BLaER1 (cell line): ENCODE measurements at regions not wholly inside any gene's neighbourhood (a gene's known extent, or its start where the extent isn't known, plus 50 kb on each side); places are given as distances from the start of the nearest gene placed in this dataset.
A peak's percentile ranks its signal among the peaks of the same experiment; 100 is the strongest.

Source experiments
- H3K27ac ChIP-seq: shearing (Covaris generic); formaldehyde crosslinking; 2 replicates; pipeline ENCODE4 v1.8.1; 2022
- H3K27me3 ChIP-seq: shearing (Covaris generic); formaldehyde crosslinking; 2 replicates; pipeline ENCODE4 v1.8.1; 2022
- H3K36me3 ChIP-seq: shearing (Covaris generic); formaldehyde crosslinking; 2 replicates; pipeline ENCODE4 v1.8.1; 2022
- H3K4me1 ChIP-seq: shearing (Covaris generic); formaldehyde crosslinking; 2 replicates; pipeline ENCODE4 v1.8.1; 2022
- H3K4me2 ChIP-seq: shearing (Covaris generic); formaldehyde crosslinking; 2 replicates; pipeline ENCODE4 v1.8.1; 2022
- H3K4me3 ChIP-seq: shearing (Covaris generic); formaldehyde crosslinking; 2 replicates; pipeline ENCODE4 v1.8.1; 2022
- H3K9ac ChIP-seq: shearing (Covaris generic); formaldehyde crosslinking; 2 replicates; pipeline ENCODE4 v1.8.1; 2022
- H3K9me3 ChIP-seq: shearing (Covaris generic); formaldehyde crosslinking; 2 replicates; pipeline ENCODE4 v1.8.1; 2022
- H4K20me1 ChIP-seq: shearing (Covaris generic); formaldehyde crosslinking; 2 replicates; pipeline ENCODE4 v1.8.1; 2022
- Cebpa-rat ChIP-seq: shearing (Covaris generic); IDR thresholded peaks from 2 replicates; pipeline ENCODE4 v1.8.1; 2022

DNA sequence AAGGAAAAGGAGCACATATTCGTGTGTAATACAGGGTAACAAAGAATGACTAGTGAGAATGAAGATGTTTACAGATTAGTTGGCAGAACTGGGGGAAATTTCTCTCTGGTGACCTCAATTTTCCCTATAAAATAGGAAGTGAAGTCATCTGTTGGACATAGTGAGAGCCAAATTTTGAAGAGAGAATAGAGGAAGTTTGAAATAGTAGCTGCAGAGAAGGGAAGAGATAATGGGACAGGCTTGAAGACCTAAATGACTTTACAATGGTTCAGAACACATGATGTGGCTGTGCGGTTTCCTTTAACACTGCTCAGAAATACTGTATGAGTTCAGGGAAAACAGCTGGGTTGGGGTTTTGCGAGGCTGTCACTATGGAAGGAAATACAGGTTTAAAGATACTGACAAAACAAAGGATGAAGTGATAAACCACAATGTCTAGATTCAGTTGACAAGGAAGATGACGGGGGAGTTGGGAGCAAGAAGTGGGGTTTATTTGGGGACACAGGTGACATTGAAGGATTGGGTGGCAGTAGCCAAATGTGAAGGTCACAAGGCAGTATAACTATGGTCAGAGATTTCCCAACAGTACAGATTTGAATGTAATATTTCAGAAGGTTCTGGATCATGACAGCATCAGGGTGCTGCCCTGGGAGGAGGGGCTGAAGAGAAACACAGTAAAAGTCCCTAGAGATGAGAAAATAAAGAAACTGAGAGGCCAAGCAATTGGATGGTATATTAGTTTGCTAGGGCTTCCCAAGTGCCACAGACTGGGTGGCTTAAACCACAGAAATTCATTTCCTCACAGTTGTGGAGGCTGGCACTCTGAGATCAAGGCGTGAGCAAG lies 82.6 kb upstream of the TANK start:
- Histone ChIP-seq H3K4me1 (peaks cover 17% of the 10 kb centered on the region), H3K9ac (no peak overlapping the region), H3K9me3 (no peaks in the 10 kb centered on the region), H4K20me1 (no peaks in the 10 kb centered on the region), H3K4me3 (no peak overlapping the region), H3K36me3 (no peaks in the 10 kb centered on the region), H3K27ac (no peak overlapping the region), H3K4me2 (peak overlapping the region; percentile 57), H3K27me3 (no peaks in the 10 kb centered on the region)
- no peak for TF ChIP-seq Cebpa-rat

DNA sequence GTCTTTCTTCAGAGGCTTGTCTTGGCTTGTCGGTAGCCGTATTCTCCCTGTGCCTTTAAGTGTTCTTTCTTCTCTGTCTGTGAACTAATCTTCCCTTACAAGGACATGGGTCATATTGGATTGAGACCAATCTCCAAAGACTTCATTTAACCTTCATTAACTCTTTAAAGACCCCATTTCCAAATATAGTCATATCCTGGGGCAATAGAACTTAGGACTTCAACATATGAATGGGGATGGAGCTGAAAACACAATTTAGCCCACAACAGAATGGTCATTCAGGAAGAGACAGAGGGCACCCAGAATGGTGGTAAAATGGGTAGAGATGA lies 82.1 kb upstream of the TANK start:
- H3K9me3 ChIP-seq, result no peaks in the 10 kb centered on the region
- peaks cover 17% of the 10 kb centered on the region for H3K4me1 ChIP-seq
- peak overlapping the region; percentile 57 for H3K4me2 ChIP-seq
- no peak overlapping the region for H3K27ac ChIP-seq
- no peak for TF ChIP-seq Cebpa-rat
- H4K20me1 ChIP-seq, result no peaks in the 10 kb centered on the region
- H3K4me3 ChIP-seq, result no peak overlapping the region
- no peaks in the 10 kb centered on the region for H3K27me3 ChIP-seq
- no peak overlapping the region for H3K9ac ChIP-seq
- no peaks in the 10 kb centered on the region for H3K36me3 ChIP-seq

DNA sequence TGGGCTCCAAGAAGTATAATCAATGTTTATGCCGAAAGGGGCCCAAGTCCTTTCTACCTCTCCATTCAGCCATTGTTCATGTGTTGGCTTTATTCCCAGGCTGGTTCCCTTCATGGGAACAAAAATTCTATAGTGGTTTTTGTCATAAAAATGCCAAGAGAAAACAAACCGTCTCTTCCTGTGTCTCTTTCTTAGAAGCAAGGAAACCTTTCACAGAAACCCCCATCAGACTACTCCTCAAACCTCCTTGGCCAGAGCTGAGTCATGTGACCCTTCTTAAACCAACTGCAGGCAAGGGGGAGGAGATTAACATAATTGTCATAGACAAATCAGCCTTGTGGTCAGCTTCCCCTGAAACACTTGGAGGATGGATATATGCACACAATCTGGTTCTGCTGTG lies 75.1 kb upstream of the TANK start:
- Histone ChIP-seq H3K27ac (no peak overlapping the region), H3K27me3 (no peaks in the 10 kb centered on the region), H3K9me3 (no peaks in the 10 kb centered on the region), H3K36me3 (no peaks in the 10 kb centered on the region), H3K4me1 (peaks cover 13% of the 10 kb centered on the region), H4K20me1 (no peaks in the 10 kb centered on the region), H3K4me2 (no peak overlapping the region), H3K9ac (no peak overlapping the region), H3K4me3 (no peak overlapping the region)
- no peak for TF ChIP-seq Cebpa-rat

DNA sequence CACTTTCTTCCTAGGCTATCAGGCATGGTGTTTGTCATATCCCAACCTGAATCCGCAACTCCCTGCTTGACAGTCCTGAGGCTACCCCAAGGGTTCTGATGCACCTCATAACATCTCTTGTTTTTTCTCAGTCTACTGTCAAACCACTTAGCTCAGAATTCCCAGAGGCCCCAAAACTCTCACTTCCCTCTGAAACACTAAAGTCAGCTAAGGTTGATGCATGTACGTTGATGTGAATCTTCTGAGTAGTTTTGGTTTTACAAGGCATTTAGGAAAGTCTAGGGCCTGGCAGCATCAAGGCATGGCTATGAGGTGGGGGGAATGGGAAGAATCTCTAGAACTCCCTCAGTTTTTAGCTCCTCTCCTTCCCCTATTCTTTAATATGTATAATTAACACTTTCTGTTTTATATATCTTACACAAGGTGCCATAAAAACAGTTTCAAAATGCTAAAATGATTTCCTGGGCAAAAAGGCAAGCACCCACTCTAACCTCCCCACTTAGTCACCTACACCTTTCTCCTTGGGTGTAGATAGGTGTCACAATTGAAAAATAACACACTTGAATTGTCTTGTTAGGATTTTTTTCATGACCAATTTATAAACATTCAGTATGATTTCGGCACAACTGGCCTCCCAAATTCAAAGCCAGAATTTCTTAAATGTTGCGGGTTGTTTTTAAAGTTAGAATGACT lies 71.4 kb upstream of the TANK start:
- Histone ChIP-seq H3K27me3 (no peaks in the 10 kb centered on the region), H3K9me3 (no peaks in the 10 kb centered on the region), H3K4me1 (peaks cover 22% of the 10 kb centered on the region), H3K4me2 (no peak overlapping the region), H3K4me3 (no peak overlapping the region), H3K9ac (no peak overlapping the region), H4K20me1 (no peaks in the 10 kb centered on the region), H3K27ac (no peak overlapping the region), H3K36me3 (no peaks in the 10 kb centered on the region)
- no peak for TF ChIP-seq Cebpa-rat

DNA sequence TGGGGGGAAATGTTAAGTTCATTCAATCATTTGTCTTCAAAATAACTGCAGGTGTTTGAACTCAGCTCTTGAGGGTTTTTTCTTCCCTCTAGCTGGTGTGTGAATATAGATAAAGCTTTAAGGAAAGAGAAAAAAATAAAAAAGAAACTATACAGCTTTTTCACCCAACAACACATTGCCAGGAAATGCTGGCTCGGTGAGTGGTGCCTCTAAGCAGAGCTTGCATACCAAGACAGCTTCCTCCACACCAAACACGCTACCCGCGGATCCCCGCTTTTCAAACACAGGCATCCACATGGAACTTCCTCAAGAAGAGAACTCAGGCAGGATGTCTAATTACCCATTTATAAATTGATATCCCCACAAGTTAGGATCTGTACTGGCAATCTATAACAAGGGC lies 69.8 kb upstream of the TANK start:
- H3K36me3 ChIP-seq, result no peaks in the 10 kb centered on the region
- peaks cover 31% of the 10 kb centered on the region for H3K4me1 ChIP-seq
- H3K4me2 ChIP-seq, result peak overlapping the region; percentile 20
- no peaks in the 10 kb centered on the region for H3K9me3 ChIP-seq
- H3K4me3 ChIP-seq, result no peak overlapping the region
- no peaks in the 10 kb centered on the region for H3K27me3 ChIP-seq
- H3K9ac ChIP-seq, result no peak overlapping the region
- H3K27ac ChIP-seq, result no peak overlapping the region
- no peaks in the 10 kb centered on the region for H4K20me1 ChIP-seq
- no peak for TF ChIP-seq Cebpa-rat

DNA sequence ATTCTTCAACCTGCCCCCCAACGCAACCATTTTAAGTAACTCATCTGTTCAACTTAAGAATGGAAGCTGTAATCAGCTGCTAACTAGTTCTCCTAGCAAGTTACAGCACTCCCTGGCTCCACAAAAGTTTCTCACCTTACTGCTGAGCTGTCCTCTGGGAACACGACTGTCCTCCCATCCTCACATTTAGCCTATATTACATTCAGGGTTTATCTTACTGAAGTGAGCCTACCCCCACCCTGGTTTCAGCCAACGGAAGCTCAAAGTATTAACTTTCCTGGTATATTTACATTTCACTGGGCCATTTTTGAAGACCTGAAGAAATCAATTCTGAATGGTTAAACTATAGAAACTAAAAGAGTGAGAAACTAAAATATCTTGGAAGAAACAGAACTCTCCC lies 64.9 kb upstream of the TANK start:
- Histone ChIP-seq H3K9ac (no peak overlapping the region), H3K36me3 (no peaks in the 10 kb centered on the region), H3K4me3 (no peak overlapping the region), H3K27me3 (no peaks in the 10 kb centered on the region), H3K9me3 (no peaks in the 10 kb centered on the region; the same call in 1 of the 2 replicates), H3K4me2 (no peak overlapping the region), H3K4me1 (peaks cover 16% of the 10 kb centered on the region), H3K27ac (no peak overlapping the region), H4K20me1 (no peaks in the 10 kb centered on the region)
- TF ChIP-seq Cebpa-rat, result no peak

DNA sequence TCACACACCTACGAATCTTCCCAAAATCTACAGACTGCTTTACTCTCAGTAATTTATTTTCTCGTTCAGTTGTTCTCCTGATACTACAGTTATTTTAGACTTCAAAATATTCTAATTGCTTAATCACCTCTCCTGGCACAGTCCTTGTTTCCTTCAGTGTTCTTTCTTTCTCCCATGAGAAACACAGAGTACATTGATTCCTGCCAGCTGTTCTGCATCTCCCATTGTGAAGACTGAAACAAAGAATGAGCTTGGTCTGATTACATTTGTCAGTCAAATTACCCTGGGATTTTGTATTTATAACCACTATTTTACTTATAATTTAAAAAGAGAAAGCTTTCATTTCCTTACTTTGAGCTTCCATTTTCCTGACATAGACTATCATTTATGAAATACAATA lies 63.9 kb upstream of the TANK start:
- Histone ChIP-seq H3K9me3 (no peaks in the 10 kb centered on the region; the same call in 1 of the 2 replicates), H3K27ac (no peak overlapping the region), H3K36me3 (no peaks in the 10 kb centered on the region), H4K20me1 (no peaks in the 10 kb centered on the region), H3K27me3 (no peaks in the 10 kb centered on the region), H3K4me2 (no peak overlapping the region), H3K4me1 (peaks cover 9% of the 10 kb centered on the region), H3K9ac (no peak overlapping the region), H3K4me3 (no peak overlapping the region)
- TF ChIP-seq Cebpa-rat, result no peak

DNA sequence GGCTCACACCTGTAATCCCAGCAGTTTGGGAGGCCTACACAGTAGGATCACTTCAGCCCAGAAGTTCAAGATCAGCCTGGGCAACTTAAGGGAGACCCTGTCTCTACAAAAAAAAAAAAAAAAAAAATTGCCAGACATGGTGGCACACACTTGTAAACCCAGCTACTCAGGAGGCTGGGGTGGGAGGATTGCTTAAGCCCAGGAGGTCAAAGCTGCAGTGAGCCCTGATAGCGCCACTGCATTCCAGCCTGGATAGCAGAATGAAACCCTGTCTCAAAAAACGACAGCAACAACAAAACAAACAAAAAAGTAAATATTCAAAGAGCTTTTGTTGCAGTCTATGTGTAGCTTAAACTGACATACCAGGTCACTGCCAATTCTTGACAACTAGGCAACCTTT lies 63.1 kb upstream of the TANK start:
- H3K9ac ChIP-seq, result no peak overlapping the region
- H3K36me3 ChIP-seq, result no peaks in the 10 kb centered on the region
- H4K20me1 ChIP-seq, result no peaks in the 10 kb centered on the region
- H3K4me2 ChIP-seq, result no peak overlapping the region
- H3K9me3 ChIP-seq, result no peaks in the 10 kb centered on the region; the same call in 1 of the 2 replicates
- no peak overlapping the region for H3K4me3 ChIP-seq
- H3K27me3 ChIP-seq, result no peaks in the 10 kb centered on the region
- no peak for TF ChIP-seq Cebpa-rat
- no peak overlapping the region for H3K27ac ChIP-seq
- peaks cover 9% of the 10 kb centered on the region for H3K4me1 ChIP-seq

DNA sequence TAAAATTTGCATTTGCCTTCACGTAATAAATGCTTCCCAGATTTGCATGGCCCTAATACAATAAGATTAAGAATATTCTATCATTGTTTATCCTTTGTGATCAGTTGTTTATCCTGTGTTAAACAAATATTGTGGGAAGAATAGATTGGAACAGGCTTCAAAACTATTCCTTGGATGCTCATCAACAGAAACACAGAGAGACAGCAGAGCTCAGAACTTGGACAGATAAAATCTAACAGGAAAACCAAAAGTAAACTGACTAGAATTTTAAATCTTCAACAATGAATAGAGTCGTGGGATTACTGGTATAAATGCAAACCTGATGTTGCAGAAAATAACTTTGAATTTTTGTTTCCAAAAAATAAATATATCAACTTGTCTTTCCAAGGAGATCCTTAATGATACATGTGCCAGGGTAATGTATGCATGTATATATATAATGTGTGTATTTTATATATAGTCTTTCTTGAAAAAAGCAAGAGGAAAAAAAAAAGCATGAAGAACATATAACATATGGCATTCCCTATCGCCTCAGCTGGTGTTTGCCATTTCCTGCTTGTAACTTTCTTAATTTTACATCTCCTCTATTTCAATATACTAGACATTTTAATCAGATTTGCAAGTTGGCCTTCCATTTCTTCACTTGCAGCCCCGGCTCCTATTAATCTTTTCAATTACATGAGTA lies 59.9 kb upstream of the TANK start:
- Histone ChIP-seq H3K9me3 (no peaks in the 10 kb centered on the region; the same call in 1 of the 2 replicates), H3K4me2 (no peak overlapping the region), H3K4me1 (no peaks in the 10 kb centered on the region), H3K4me3 (no peak overlapping the region), H3K27me3 (no peaks in the 10 kb centered on the region), H3K9ac (no peak overlapping the region), H3K27ac (no peak overlapping the region), H4K20me1 (no peaks in the 10 kb centered on the region), H3K36me3 (no peaks in the 10 kb centered on the region)
- TF ChIP-seq Cebpa-rat, result no peak

DNA sequence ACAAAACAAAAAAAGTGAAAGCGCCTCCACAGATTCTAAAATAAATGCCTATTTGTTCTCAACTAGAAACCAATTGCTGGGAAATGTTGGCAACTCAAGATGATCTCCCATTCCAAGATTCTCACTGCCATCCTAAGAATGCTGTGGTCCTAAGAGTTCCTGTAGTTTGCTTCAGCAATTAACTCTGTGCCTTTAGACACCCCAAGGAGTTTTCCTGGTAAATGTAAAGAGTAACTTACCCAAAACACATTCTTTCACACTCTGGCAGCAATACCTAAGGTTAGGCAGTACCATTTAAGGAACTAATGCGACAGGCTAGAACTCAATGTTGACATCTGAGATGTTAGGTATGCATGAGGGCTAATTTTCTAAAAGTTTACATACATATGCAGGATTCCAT lies 58.8 kb upstream of the TANK start:
- Histone ChIP-seq H3K4me2 (no peak overlapping the region), H3K27ac (no peak overlapping the region)

More for the DNA sequence above, 58.8 kb upstream of the TANK start:
- no peaks in the 10 kb centered on the region; the same call in 1 of the 2 replicates for H3K9me3 ChIP-seq
- H3K9ac ChIP-seq, result no peak overlapping the region
- no peak for TF ChIP-seq Cebpa-rat
- no peaks in the 10 kb centered on the region for H3K36me3 ChIP-seq
- H3K27me3 ChIP-seq, result no peaks in the 10 kb centered on the region
- no peaks in the 10 kb centered on the region for H3K4me1 ChIP-seq
- H4K20me1 ChIP-seq, result no peaks in the 10 kb centered on the region
- H3K4me3 ChIP-seq, result no peak overlapping the region
